IMR-90 (cell line): ENCODE measurements at regions not wholly inside any gene's neighbourhood (a gene's known extent, or its start where the extent isn't known, plus 50 kb on each side); places are given as distances from the start of the nearest gene placed in this dataset.

Experiments
- ATAC-seq: fragments of 200-7000 bp; cut with Tn5 transposase; 2 replicates; pipeline ENCODE4 v1.9.1; 2020; ENCODE audit warnings: low read depth, mild to moderate bottlenecking, moderate library complexity
- BruUV-seq: library from RNA; stranded (reverse); fragments of 400-500 nt; replicated peaks from 2 replicates; lab custom pipeline; 2021; lab: Mats Ljungman, UMichigan
- CTCF ChIA-PET: fragments of 300-600 bp; formaldehyde crosslinking; extraction: SDS; loops from one replicate; lab custom pipeline; 2021; ENCODE audit warnings: antibody characterized with exemption; lab: Yijun Ruan, JAX
- POLR2A ChIA-PET: fragments of 300-600 bp; sonication (Branson Sonifier 250); formaldehyde crosslinking; loops from one replicate; lab custom pipeline; 2022; ENCODE audit warnings: antibody characterized with exemption; ENCODE audit not compliant: unreplicated experiment; lab: Charles Lee
- DNase-seq: peaks from one replicate; pipeline ENCODE4 v3.0.0; 2013
- H2AFZ ChIP-seq: replicated peaks from 2 replicates; pipeline ENCODE3; 2013; ENCODE audit warnings: low read length, mild to moderate bottlenecking; ENCODE audit not compliant: poor library complexity
- H2AK5ac ChIP-seq: 2 replicates; pipeline ENCODE4 v1.6.1; 2013; ENCODE audit warnings: low read depth, low read length, inconsistent platforms
- H2AK9ac ChIP-seq: replicated peaks from 2 replicates; pipeline ENCODE3; 2013; ENCODE audit warnings: mild to moderate bottlenecking, low read depth, low read length, moderate library complexity; ENCODE audit not compliant: poor library complexity
- H2BK120ac ChIP-seq: 2 replicates; pipeline ENCODE4 v1.6.1; 2013; ENCODE audit warnings: low read depth, low read length, inconsistent platforms
- H2BK15ac ChIP-seq: 3 replicates; pipeline ENCODE4 v1.6.1; 2013; ENCODE audit warnings: low read depth, low read length, inconsistent platforms
- H2BK20ac ChIP-seq: 2 replicates; pipeline ENCODE4 v1.6.1; 2013; ENCODE audit warnings: low read depth, mild to moderate bottlenecking, inconsistent platforms, low read length, moderate library complexity
- H2BK5ac ChIP-seq: 2 replicates; pipeline ENCODE4 v1.6.1; 2013; ENCODE audit warnings: mild to moderate bottlenecking, low read depth, low read length, inconsistent platforms; ENCODE audit not compliant: poor library complexity, severe bottlenecking
- H3K14ac ChIP-seq: replicated peaks from 2 replicates; pipeline ENCODE4 v1.6.1; 2013; ENCODE audit warnings: low read depth, low read length, inconsistent platforms
- H3K18ac ChIP-seq: 2 replicates; pipeline ENCODE4 v1.6.1; 2013; ENCODE audit warnings: low read depth, low read length, control low read depth
- H3K23ac ChIP-seq: 2 replicates; pipeline ENCODE4 v1.6.1; 2013; ENCODE audit warnings: low read depth, low read length, inconsistent platforms
- H3K27ac ChIP-seq: 2 replicates; pipeline ENCODE4 v1.5.1; 2013; ENCODE audit warnings: mild to moderate bottlenecking, control low read depth, low read length; ENCODE audit not compliant: insufficient read depth
- H3K27me3 ChIP-seq: 2 replicates; pipeline ENCODE4 v1.6.1; 2013; ENCODE audit warnings: low read length; ENCODE audit not compliant: control insufficient read depth, insufficient read depth
- H3K36me3 ChIP-seq: 2 replicates; pipeline ENCODE4 v1.6.1; 2013; ENCODE audit warnings: low read length, mixed read lengths; ENCODE audit not compliant: control insufficient read depth, insufficient read depth
- H3K4ac ChIP-seq: 2 replicates; pipeline ENCODE4 v1.6.1; 2013; ENCODE audit warnings: low read depth, low read length, inconsistent platforms
- H3K4me1 ChIP-seq: 2 replicates; pipeline ENCODE4 v1.6.1; 2013; ENCODE audit warnings: low read length, mixed read lengths; ENCODE audit not compliant: control insufficient read depth, insufficient read depth
- H3K4me2 ChIP-seq: 2 replicates; pipeline ENCODE4 v1.6.1; 2013; ENCODE audit warnings: low read depth, mild to moderate bottlenecking, control low read depth, low read length, moderate library complexity
- H3K4me3 ChIP-seq: 2 replicates; pipeline ENCODE4 v1.5.1; 2013; ENCODE audit warnings: low read depth, mild to moderate bottlenecking, control low read depth, low read length, moderate library complexity; ENCODE audit not compliant: insufficient read depth
- H3K56ac ChIP-seq: 2 replicates; pipeline ENCODE4 v1.6.1; 2013; ENCODE audit warnings: low read length, inconsistent platforms; ENCODE audit not compliant: insufficient read depth; ENCODE audit errors: extremely low read depth
- H3K79me1 ChIP-seq, 2 experiments: 2 replicates each; pipeline ENCODE4 v1.6.1; 2013; ENCODE audit warnings: low read length in 2 of 2, inconsistent platforms in 1 of 2, low read depth in 1 of 2
- H3K9ac ChIP-seq: 2 replicates; pipeline ENCODE4 v1.6.1; 2013; ENCODE audit warnings: low read depth, low read length, control low read depth
- H3K9me1 ChIP-seq: 2 replicates; pipeline ENCODE4 v1.6.1; 2013; ENCODE audit warnings: low read length, inconsistent platforms; ENCODE audit not compliant: insufficient read depth
- H3K9me3 ChIP-seq: 2 replicates; pipeline ENCODE4 v1.6.1; 2013; ENCODE audit warnings: low read length; ENCODE audit not compliant: control insufficient read depth, insufficient read depth
- H4K20me1 ChIP-seq: 2 replicates; pipeline ENCODE4 v1.6.1; 2013; ENCODE audit warnings: low read length, inconsistent platforms; ENCODE audit not compliant: insufficient read depth
- H4K5ac ChIP-seq: 2 replicates; pipeline ENCODE4 v1.6.1; 2013; ENCODE audit warnings: mild to moderate bottlenecking, low read depth, low read length, control low read depth
- H4K8ac ChIP-seq, 2 experiments: 2 replicates each; pipeline ENCODE4 v1.6.1; 2013; ENCODE audit warnings: low read depth in 2 of 2, low read length in 2 of 2, control low read depth in 1 of 2, inconsistent platforms in 1 of 2
- H4K91ac ChIP-seq: 2 replicates; pipeline ENCODE4 v1.6.1; 2013; ENCODE audit warnings: low read depth, low read length, inconsistent platforms; ENCODE audit not compliant: insufficient read depth
- BHLHE40 ChIP-seq: fragments of 150-350 bp; IDR thresholded peaks from 2 replicates; pipeline ENCODE4 v1.6.1; 2016; ENCODE audit warnings: mild to moderate bottlenecking, low read depth, low read length
- CEBPB ChIP-seq: IDR thresholded peaks from 2 replicates; pipeline ENCODE4 v1.6.1; 2012; ENCODE audit warnings: low read depth, low read length, improper control_type of control experiment
- CHD1 ChIP-seq: IDR thresholded peaks from 2 replicates; pipeline ENCODE4 v1.6.1; 2012; ENCODE audit warnings: low read depth, low read length, improper control_type of control experiment
- ELK1 ChIP-seq: fragments of 150-350 bp; IDR thresholded peaks from 2 replicates; pipeline ENCODE4 v1.6.1; 2016; ENCODE audit warnings: low read depth, mild to moderate bottlenecking, low read length, moderate library complexity, borderline replicate concordance
- FOS ChIP-seq: fragments of 150-350 bp; IDR thresholded peaks from 2 replicates; pipeline ENCODE4 v1.6.1; 2016; ENCODE audit warnings: low read depth, low read length
- MAFK ChIP-seq: IDR thresholded peaks from 2 replicates; pipeline ENCODE4 v1.6.1; 2012; ENCODE audit warnings: low read depth, low read length, improper control_type of control experiment
- MAZ ChIP-seq: IDR thresholded peaks from 2 replicates; pipeline ENCODE4 v1.6.1; 2012; ENCODE audit warnings: low read depth, mild to moderate bottlenecking, low read length, improper control_type of control experiment, moderate library complexity, borderline replicate concordance
- MXI1 ChIP-seq: IDR thresholded peaks from 2 replicates; pipeline ENCODE4 v1.6.1; 2012; ENCODE audit warnings: low read depth, mild to moderate bottlenecking, low read length, moderate library complexity, borderline replicate concordance
- NFE2L2 ChIP-seq: fragments of 150-350 bp; IDR thresholded peaks from 2 replicates; pipeline ENCODE4 v1.6.1; 2016; ENCODE audit warnings: low read depth, mild to moderate bottlenecking, low read length
- POLR2A ChIP-seq: IDR thresholded peaks from 2 replicates; pipeline ENCODE4 v1.6.1; 2012; ENCODE audit warnings: mild to moderate bottlenecking, low read depth, low read length
- RAD21 ChIP-seq: IDR thresholded peaks from 2 replicates; pipeline ENCODE4 v1.6.1; 2012; ENCODE audit warnings: low read length, improper control_type of control experiment
- RCOR1 ChIP-seq: IDR thresholded peaks from 2 replicates; pipeline ENCODE4 v1.6.1; 2012; ENCODE audit warnings: mild to moderate bottlenecking, low read length, improper control_type of control experiment; ENCODE audit not compliant: insufficient replicate concordance
- RFX5 ChIP-seq: IDR thresholded peaks from 2 replicates; pipeline ENCODE4 v1.8.0; 2012; ENCODE audit warnings: low read depth, mild to moderate bottlenecking, low read length, moderate library complexity
- SMC3 ChIP-seq: fragments of 150-350 bp; IDR thresholded peaks from 2 replicates; pipeline ENCODE4 v1.6.1; 2016; ENCODE audit warnings: low read depth, mild to moderate bottlenecking, antibody characterized with exemption, low read length, moderate library complexity
- WGBS, 2 experiments: methylation state at CpG; one replicate each; pipeline versions ENCODE4 v1.1.5 to v1.1.7; 2013; ENCODE audit warnings: missing lambda C conversion rate in 2 of 2; ENCODE audit not compliant: insufficient read length in 1 of 2; ENCODE audit errors: extremely low coverage in 2 of 2; 5-methylcytosine and 5-hydroxymethylcytosine counted together
- dilution Hi-C: fragments of 300-500 bp; cut with HindIII; formaldehyde crosslinking; loops from one replicate; pipeline ENCODE4 v1.14.3; 2018; ENCODE audit warnings: low sequenced_read_pairs; ENCODE audit not compliant: unreplicated experiment
- in situ Hi-C: fragments of 300-500 bp; cut with MboI; formaldehyde crosslinking; loops from 3 replicates; pipeline ENCODE4 v1.14.3; 2019; ENCODE audit warnings: low sequenced_read_pairs, inconsistent platforms, mixed read lengths
- intact Hi-C: fragments of 100-400 bp; cut with micrococcal nuclease; formaldehyde crosslinking; loops from 2 replicates; pipeline ENCODE4 v1.10.0; 2022
- TF ChIP-seq, protein P1 (sequence below): conservative IDR thresholded peaks from 2 replicates; pipeline ENCODE4 v1.5.1; 2012; ENCODE audit warnings: mild to moderate bottlenecking, low read depth, low read length, improper control_type of control experiment
- TF ChIP-seq, protein P2 (sequence below): fragments of 150-350 bp; IDR thresholded peaks from 2 replicates; pipeline ENCODE4 v1.6.1; 2017; ENCODE audit warnings: mild to moderate bottlenecking, antibody characterized with exemption, low read length, low read depth

GRCh38 chr4:32706893-32707292 is 1986.7 kb downstream of the PCDH7 start:
- H2AK9ac ChIP-seq = no peak overlapping the region
- H3K4ac ChIP-seq = no peak overlapping the region
- no peak overlapping the region for H4K5ac ChIP-seq
- H4K91ac ChIP-seq = no peak overlapping the region
- H4K8ac ChIP-seq = no peak overlapping the region
- H3K36me3 ChIP-seq = no peaks in the 10 kb centered on the region
- H2AK5ac ChIP-seq = no peak overlapping the region
- no peak overlapping the region for H3K4me2 ChIP-seq
- H3K9me1 ChIP-seq = no peaks in the 10 kb centered on the region
- intact Hi-C loops = no loop called here
- H4K20me1 ChIP-seq = no peaks in the 10 kb centered on the region
- ChIA-PET CTCF (interaction anchor here (0.6 kb wide), 1 partner anchor 82 kb away, joined by 3 read pairs; no protein-coding TSS in a partner anchor), POLR2A (no interaction called here)
- no peak overlapping the region for H2BK15ac ChIP-seq
- ATAC-seq (no peak), DNase-seq (no peak)
- H3K23ac ChIP-seq = no peak overlapping the region
- no peak overlapping the region for H2AFZ ChIP-seq
- no peaks in the 10 kb centered on the region for H3K79me1 ChIP-seq
- no CpG with 5 or more reads among the region's 1 CpG for WGBS, 2 experiments
- H3K14ac ChIP-seq = no peak overlapping the region
- dilution Hi-C loops = no loop called here
- H3K18ac ChIP-seq = no peak overlapping the region
- H3K27me3 ChIP-seq = no peaks in the 10 kb centered on the region
- no peak overlapping the region for H2BK120ac ChIP-seq
- no peak overlapping the region for H3K56ac ChIP-seq
- in situ Hi-C loops = no loop called here
- TF ChIP-seq CEBPB = no peak
- TF ChIP-seq RAD21 = no peak
- TF ChIP-seq, protein P1, sequence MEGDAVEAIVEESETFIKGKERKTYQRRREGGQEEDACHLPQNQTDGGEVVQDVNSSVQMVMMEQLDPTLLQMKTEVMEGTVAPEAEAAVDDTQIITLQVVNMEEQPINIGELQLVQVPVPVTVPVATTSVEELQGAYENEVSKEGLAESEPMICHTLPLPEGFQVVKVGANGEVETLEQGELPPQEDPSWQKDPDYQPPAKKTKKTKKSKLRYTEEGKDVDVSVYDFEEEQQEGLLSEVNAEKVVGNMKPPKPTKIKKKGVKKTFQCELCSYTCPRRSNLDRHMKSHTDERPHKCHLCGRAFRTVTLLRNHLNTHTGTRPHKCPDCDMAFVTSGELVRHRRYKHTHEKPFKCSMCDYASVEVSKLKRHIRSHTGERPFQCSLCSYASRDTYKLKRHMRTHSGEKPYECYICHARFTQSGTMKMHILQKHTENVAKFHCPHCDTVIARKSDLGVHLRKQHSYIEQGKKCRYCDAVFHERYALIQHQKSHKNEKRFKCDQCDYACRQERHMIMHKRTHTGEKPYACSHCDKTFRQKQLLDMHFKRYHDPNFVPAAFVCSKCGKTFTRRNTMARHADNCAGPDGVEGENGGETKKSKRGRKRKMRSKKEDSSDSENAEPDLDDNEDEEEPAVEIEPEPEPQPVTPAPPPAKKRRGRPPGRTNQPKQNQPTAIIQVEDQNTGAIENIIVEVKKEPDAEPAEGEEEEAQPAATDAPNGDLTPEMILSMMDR = no peak
- no peak for TF ChIP-seq MAZ
- TF ChIP-seq MAFK = no peak
- no peak for TF ChIP-seq NFE2L2
- TF ChIP-seq MXI1 = no peak
- TF ChIP-seq RFX5 = no peak
- TF ChIP-seq POLR2A = no peak
- no peak for TF ChIP-seq BHLHE40
- no peak for TF ChIP-seq SMC3
- TF ChIP-seq, protein P2, sequence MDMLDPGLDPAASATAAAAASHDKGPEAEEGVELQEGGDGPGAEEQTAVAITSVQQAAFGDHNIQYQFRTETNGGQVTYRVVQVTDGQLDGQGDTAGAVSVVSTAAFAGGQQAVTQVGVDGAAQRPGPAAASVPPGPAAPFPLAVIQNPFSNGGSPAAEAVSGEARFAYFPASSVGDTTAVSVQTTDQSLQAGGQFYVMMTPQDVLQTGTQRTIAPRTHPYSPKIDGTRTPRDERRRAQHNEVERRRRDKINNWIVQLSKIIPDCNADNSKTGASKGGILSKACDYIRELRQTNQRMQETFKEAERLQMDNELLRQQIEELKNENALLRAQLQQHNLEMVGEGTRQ = no peak
- TF ChIP-seq RCOR1 = no peak
- no peak for TF ChIP-seq FOS
- TF ChIP-seq CHD1 = no peak
- TF ChIP-seq ELK1 = no peak
- no peak overlapping the region for H2BK5ac ChIP-seq
- no TSS peak for BruUV-seq
- no peaks in the 10 kb centered on the region; the same call in 1 of the 2 replicates for H3K9me3 ChIP-seq
- no peak overlapping the region for H3K9ac ChIP-seq
- no peak overlapping the region for H2BK20ac ChIP-seq
- no peak overlapping the region for H3K4me3 ChIP-seq
- H3K27ac ChIP-seq = no peak overlapping the region
- H3K4me1 ChIP-seq = no peaks in the 10 kb centered on the region
